ENCODE measurements at regions not wholly inside any gene's neighbourhood (a gene's known extent, or its start where the extent isn't known, plus 50 kb on each side); places are given as distances from the start of the nearest gene placed in this dataset.

GRCh38 chr21:18026359-18026758 is 207.2 kb upstream of the C21orf91 start (continued):
- TF ChIP-seq GABPA (IDR thresholded peaks at IDR 0.05; ENCODE audit: borderline replicate concordance, insufficient read depth, low read length): no peak
- no peak for TF ChIP-seq CBX8 (IDR thresholded peaks at IDR 0.05; ENCODE audit: borderline replicate concordance, low read depth, low read length)
- no peak for TF ChIP-seq YY1 (IDR thresholded peaks at IDR 0.05; ENCODE audit: low read depth, low read length)
- no peak for TF ChIP-seq KDM4A (IDR thresholded peaks at IDR 0.05; ENCODE audit: low read depth, low read length, severe bottlenecking)
